Transverse colon (tissue), 4 donors: ENCODE measurements at regions not wholly inside any gene's neighbourhood (a gene's known extent, or its start where the extent isn't known, plus 50 kb on each side); places are given as distances from the start of the nearest gene placed in this dataset.

Experiments used
- POLR2AphosphoS5 ChIP-seq, 3 donors: sonication (generic); formaldehyde crosslinking; IDR thresholded peaks; one replicate each; pipeline ENCODE4 v1.6.1; 2016; ENCODE audit warnings: antibody characterized with exemption in 3 of 3
- TF ChIP-seq, protein P1 (sequence below), 5 experiments: fragments of 200-600 bp in 3 of 5; fragments of 450-650 bp in 2 of 5; sonication (generic) in 3 of 5; IDR thresholded peaks; 1 replicate in 2 of 5; 2 replicates in 3 of 5; pipeline ENCODE4 v1.5.1; 2016 to 2017; ENCODE audit warnings: antibody characterized with exemption in 5 of 5, inconsistent platforms in 3 of 5, mild to moderate bottlenecking in 2 of 5, moderate library complexity in 1 of 5

- TF ChIP-seq, protein P1, sequence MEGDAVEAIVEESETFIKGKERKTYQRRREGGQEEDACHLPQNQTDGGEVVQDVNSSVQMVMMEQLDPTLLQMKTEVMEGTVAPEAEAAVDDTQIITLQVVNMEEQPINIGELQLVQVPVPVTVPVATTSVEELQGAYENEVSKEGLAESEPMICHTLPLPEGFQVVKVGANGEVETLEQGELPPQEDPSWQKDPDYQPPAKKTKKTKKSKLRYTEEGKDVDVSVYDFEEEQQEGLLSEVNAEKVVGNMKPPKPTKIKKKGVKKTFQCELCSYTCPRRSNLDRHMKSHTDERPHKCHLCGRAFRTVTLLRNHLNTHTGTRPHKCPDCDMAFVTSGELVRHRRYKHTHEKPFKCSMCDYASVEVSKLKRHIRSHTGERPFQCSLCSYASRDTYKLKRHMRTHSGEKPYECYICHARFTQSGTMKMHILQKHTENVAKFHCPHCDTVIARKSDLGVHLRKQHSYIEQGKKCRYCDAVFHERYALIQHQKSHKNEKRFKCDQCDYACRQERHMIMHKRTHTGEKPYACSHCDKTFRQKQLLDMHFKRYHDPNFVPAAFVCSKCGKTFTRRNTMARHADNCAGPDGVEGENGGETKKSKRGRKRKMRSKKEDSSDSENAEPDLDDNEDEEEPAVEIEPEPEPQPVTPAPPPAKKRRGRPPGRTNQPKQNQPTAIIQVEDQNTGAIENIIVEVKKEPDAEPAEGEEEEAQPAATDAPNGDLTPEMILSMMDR (IDR thresholded peaks at IDR 0.05), result no peak
- TF ChIP-seq POLR2AphosphoS5 (IDR thresholded peaks at IDR 0.05), result no peak
Observed at GRCh38 chr2:226619707-226620106, 179.9 kb downstream of the IRS1 start.
